B cell (primary cell): ENCODE measurements at regions not wholly inside any gene's neighbourhood (a gene's known extent, or its start where the extent isn't known, plus 50 kb on each side); places are given as distances from the start of the nearest gene placed in this dataset.

Experiments
- ATAC-seq: fragments of 200-7000 bp; cut with Tn5 transposase; one replicate; pipeline ENCODE4 v1.10.0; 2021; ENCODE audit warnings: low read depth, mild to moderate bottlenecking, moderate number of reproducible peaks, moderate library complexity
- CTCF ChIA-PET: fragments of 350-600 bp; sonication (Branson Sonifier 250); formaldehyde crosslinking; loops from one replicate; lab custom pipeline; 2021; ENCODE audit warnings: antibody characterized with exemption, inconsistent platforms; lab: Charles Lee
- POLR2A ChIA-PET: fragments of 350-600 bp; sonication (Branson Sonifier 250); formaldehyde crosslinking; loops from one replicate; lab custom pipeline; 2021; ENCODE audit warnings: antibody characterized with exemption; lab: Charles Lee
- DNase-seq: peaks from one replicate; pipeline ENCODE4 v3.0.0; 2013
- H2AFZ ChIP-seq: 2 replicates; pipeline ENCODE4 v1.6.1; 2012; ENCODE audit warnings: mild to moderate bottlenecking, low read depth, low read length; ENCODE audit not compliant: insufficient read depth, poor library complexity, severe bottlenecking
- H3K27ac ChIP-seq, 2 donors: 1 replicate in 1 of 2; 2 replicates in 1 of 2; pipeline ENCODE4 v1.5.1; 2012 to 2013; ENCODE audit warnings: low read length in 2 of 2, mild to moderate bottlenecking in 2 of 2, moderate library complexity in 1 of 2
- H3K27me3 ChIP-seq, 4 experiments: fragments of 200-600 bp in 1 of 4; sonication (generic) in 1 of 4; replicated peaks in 1 of 4; 1 replicate in 2 of 4; 2 replicates in 2 of 4; pipeline versions ENCODE4 v1.6.1 to v1.7.0; 2013 to 2016; ENCODE audit warnings: low read length in 3 of 4, mild to moderate bottlenecking in 2 of 4, mixed read lengths in 1 of 4, moderate library complexity in 1 of 4; ENCODE audit not compliant: insufficient read depth in 4 of 4, control insufficient read depth in 3 of 4; ENCODE audit errors: control extremely low read depth in 1 of 4
- H3K36me3 ChIP-seq, 2 experiments: replicated peaks in 1 of 2; 1 replicate in 1 of 2; 2 replicates in 1 of 2; pipeline versions ENCODE4 v1.6.1 to v1.7.1; 2013; ENCODE audit warnings: low read length in 1 of 2; ENCODE audit not compliant: insufficient read depth in 2 of 2, control insufficient read depth in 1 of 2; ENCODE audit errors: control extremely low read depth in 1 of 2, extremely low read depth in 1 of 2
- H3K4me1 ChIP-seq, 2 donors: fragments of 200-600 bp in 1 of 2; sonication (generic) in 1 of 2; 1 replicate in 1 of 2; 2 replicates in 1 of 2; pipeline versions ENCODE4 v1.5.1 to v1.6.1; 2013 to 2017; ENCODE audit warnings: low read length in 2 of 2; ENCODE audit not compliant: control insufficient read depth in 2 of 2, insufficient read depth in 2 of 2
- H3K4me2 ChIP-seq: replicated peaks from 2 replicates; pipeline ENCODE3; 2012; ENCODE audit warnings: mild to moderate bottlenecking, low read depth, low read length; ENCODE audit not compliant: poor library complexity, severe bottlenecking
- H3K4me3 ChIP-seq, 5 experiments: fragments of 200-600 bp in 1 of 5; sonication (generic) in 1 of 5; 1 replicate in 3 of 5; 2 replicates in 2 of 5; pipeline versions ENCODE4 v1.5.1 to v1.7.0; 2011 to 2016; ENCODE audit warnings: low read length in 4 of 5, mild to moderate bottlenecking in 4 of 5, low read depth in 2 of 5, control low read depth in 1 of 5, moderate library complexity in 1 of 5; ENCODE audit not compliant: insufficient read depth in 1 of 5; ENCODE audit errors: control extremely low read depth in 1 of 5, extremely low read depth in 1 of 5
- H3K79me2 ChIP-seq: fragments of 200-600 bp; sonication (generic); one replicate; pipeline ENCODE4 v1.6.0; 2016; ENCODE audit warnings: low read length; ENCODE audit not compliant: control insufficient read depth, insufficient read depth
- H3K9ac ChIP-seq: fragments of 200-600 bp; sonication (generic); 2 replicates; pipeline ENCODE4 v1.6.1; 2017; ENCODE audit warnings: mild to moderate bottlenecking, low read length, moderate library complexity
- H3K9me3 ChIP-seq, 3 donors: one replicate each; pipeline versions ENCODE4 v1.6.1 to v1.7.1; 2013; ENCODE audit warnings: low read length in 2 of 3; ENCODE audit not compliant: control insufficient read depth in 2 of 3, insufficient read depth in 1 of 3; ENCODE audit errors: control extremely low read depth in 1 of 3
- H4K20me1 ChIP-seq: 2 replicates; pipeline ENCODE4 v1.6.0; 2012; ENCODE audit warnings: mild to moderate bottlenecking, low read length; ENCODE audit not compliant: insufficient read depth, control insufficient read depth, poor library complexity, severe bottlenecking
- H3K27ac Mint-ChIP-seq: one replicate; pipeline ENCODE4 v1.8.0; 2021; ENCODE audit warnings: mixed read lengths
- H3K27me3 Mint-ChIP-seq: one replicate; pipeline ENCODE4 v1.8.0; 2021; ENCODE audit warnings: mixed read lengths
- H3K4me1 Mint-ChIP-seq: one replicate; pipeline ENCODE4 v1.8.0; 2021; ENCODE audit warnings: mixed read lengths
- H3K4me3 Mint-ChIP-seq: one replicate; pipeline ENCODE4 v1.8.0; 2021; ENCODE audit warnings: mixed read lengths
- H3K9me3 Mint-ChIP-seq: one replicate; pipeline ENCODE4 v1.8.0; 2022; ENCODE audit warnings: mixed read lengths; ENCODE audit not compliant: insufficient read depth
- CTCF ChIP-seq: fragments of 200-600 bp; IDR thresholded peaks from one replicate; pipeline ENCODE4 v1.8.0; 2022; ENCODE audit warnings: antibody characterized with exemption, mild to moderate bottlenecking
- EZH2 ChIP-seq: IDR thresholded peaks from 2 replicates; pipeline ENCODE4 v1.6.1; 2012; ENCODE audit warnings: borderline replicate concordance, low read depth, mild to moderate bottlenecking, moderate library complexity, low read length; ENCODE audit not compliant: insufficient read depth, poor library complexity, severe bottlenecking
- WGBS: methylation state at CpG from one replicate; pipeline ENCODE4 v1.1.5; 2013; ENCODE audit warnings: missing lambda C conversion rate; ENCODE audit not compliant: insufficient coverage; 5-methylcytosine and 5-hydroxymethylcytosine counted together
- intact Hi-C: fragments of 100-400 bp; cut with micrococcal nuclease; formaldehyde crosslinking; loops from one replicate; pipeline ENCODE4 v1.10.0; 2022

- Mint-ChIP-seq H3K27ac (no peak overlapping the region), H3K27me3 (no peaks in the 10 kb centered on the region), H3K4me1 (no peaks in the 10 kb centered on the region), H3K4me3 (no peak overlapping the region), H3K9me3 (no peaks in the 10 kb centered on the region)
- POLR2A ChIA-PET: no interaction called here
- DNase-seq (no peak), ATAC-seq (no peak)
- WGBS: 75% methylated on average over 4 of the region's 6 CpGs
- H3K36me3 ChIP-seq: no peaks in the 10 kb centered on the region
- intact Hi-C loops: no loop called here
- H3K4me3 ChIP-seq: no peak overlapping the region
- H3K9me3 ChIP-seq: peaks cover 0 to 13% (median 0%) of the 10 kb centered on the region in 3 donors
- H3K9ac ChIP-seq: no peak overlapping the region
- H3K27ac ChIP-seq: no peak overlapping the region
- H3K27me3 ChIP-seq: no peaks in the 10 kb centered on the region
- no peaks in the 10 kb centered on the region for H3K4me1 ChIP-seq
- CTCF ChIA-PET: no interaction called here
- TF ChIP-seq CTCF (no peak), EZH2 (no peak)
- H3K79me2 ChIP-seq: no peaks in the 10 kb centered on the region
- H3K4me2 ChIP-seq: no peak overlapping the region
- no peaks in the 10 kb centered on the region for H4K20me1 ChIP-seq
- H2AFZ ChIP-seq: no peak overlapping the region
Observed at GRCh38 chr5:13412040-13412595, 532.4 kb downstream of the DNAH5 start.

- Mint-ChIP-seq H3K4me3 (no peak overlapping the region), H3K9me3 (peaks cover 4% of the 10 kb centered on the region), H3K27ac (no peak overlapping the region), H3K27me3 (no peaks in the 10 kb centered on the region), H3K4me1 (no peaks in the 10 kb centered on the region)
- no peak for DNase-seq
- no peaks in the 10 kb centered on the region for H3K79me2 ChIP-seq
- no peak overlapping the region for H2AFZ ChIP-seq
- no peak overlapping the region for H3K4me3 ChIP-seq
- H3K27me3 ChIP-seq: no peaks in the 10 kb centered on the region
- TF ChIP-seq EZH2: no peak
- no peak overlapping the region for H3K4me2 ChIP-seq
- POLR2A ChIA-PET: no interaction called here
- H3K4me1 ChIP-seq: no peaks in the 10 kb centered on the region
- H3K9ac ChIP-seq: no peak overlapping the region
- H3K27ac ChIP-seq: no peak overlapping the region
- WGBS: no CpG with 5 or more reads among the region's 1 CpG
- no peaks in the 10 kb centered on the region for H3K36me3 ChIP-seq
- peaks cover 0 to 13% (median 0%) of the 10 kb centered on the region in 3 donors for H3K9me3 ChIP-seq
- no peaks in the 10 kb centered on the region for H4K20me1 ChIP-seq
- ATAC-seq: no peak
- CTCF ChIA-PET: no interaction called here
- intact Hi-C loops: no loop called here
Observed at GRCh38 chr5:13408616-13409015, 535.9 kb downstream of the DNAH5 start.
